Neural progenitor cell (in vitro differentiated cells): ENCODE measurements at regions not wholly inside any gene's neighbourhood (a gene's known extent, or its start where the extent isn't known, plus 50 kb on each side); places are given as distances from the start of the nearest gene placed in this dataset.

Experiments
- DNase-seq: peaks from one replicate; pipeline ENCODE4 v3.0.0-alpha.2; 2016; ENCODE audit warnings: low spot score
- H2AFZ ChIP-seq: fragments of 200-600 bp; sonication (generic); replicated peaks from 2 replicates; pipeline ENCODE4 v1.6.1; 2016; ENCODE audit warnings: antibody characterized with exemption
- H3F3A ChIP-seq: fragments of 200-600 bp; sonication (generic); 2 replicates; pipeline ENCODE4 v1.6.1; 2016; ENCODE audit warnings: antibody characterized with exemption, low read depth
- H3K27ac ChIP-seq: fragments of 200-600 bp; sonication (generic); 2 replicates; pipeline ENCODE4 v1.5.1; 2016; ENCODE audit warnings: mild to moderate bottlenecking
- H3K27me3 ChIP-seq: fragments of 200-600 bp; sonication (generic); 2 replicates; pipeline ENCODE4 v1.6.1; 2016; ENCODE audit warnings: mild to moderate bottlenecking, moderate library complexity
- H3K36me3 ChIP-seq: fragments of 200-600 bp; sonication (generic); 2 replicates; pipeline ENCODE4 v1.5.1; 2016
- H3K4me1 ChIP-seq: fragments of 200-600 bp; sonication (generic); 2 replicates; pipeline ENCODE4 v1.6.1; 2016; ENCODE audit warnings: mixed run types
- H3K4me2 ChIP-seq: fragments of 200-600 bp; sonication (generic); 2 replicates; pipeline ENCODE4 v1.6.1; 2016
- H3K4me3 ChIP-seq: fragments of 200-600 bp; sonication (generic); 2 replicates; pipeline ENCODE4 v1.5.1; 2016
- H3K79me2 ChIP-seq: fragments of 200-600 bp; sonication (generic); 2 replicates; pipeline ENCODE4 v1.6.1; 2016; ENCODE audit warnings: low read depth
- H3K9ac ChIP-seq: fragments of 200-600 bp; sonication (generic); 2 replicates; pipeline ENCODE4 v1.6.1; 2016
- H3K9me3 ChIP-seq: fragments of 200-600 bp; sonication (generic); 2 replicates; pipeline ENCODE4 v1.5.1; 2016; ENCODE audit warnings: low read depth
- H4K20me1 ChIP-seq: fragments of 200-600 bp; sonication (generic); 2 replicates; pipeline ENCODE4 v1.6.1; 2016; ENCODE audit warnings: low read depth
- H3K27ac Mint-ChIP-seq: 3 replicates; pipeline ENCODE4 v1.8.0; 2021; ENCODE audit warnings: mixed read lengths
- H3K27me3 Mint-ChIP-seq: 2 replicates; pipeline ENCODE4 v1.8.0; 2022; ENCODE audit warnings: low read depth, mild to moderate bottlenecking, inconsistent platforms, moderate library complexity, mixed read lengths; ENCODE audit not compliant: insufficient read depth
- H3K36me3 Mint-ChIP-seq: 3 replicates; pipeline ENCODE4 v1.8.0; 2021; ENCODE audit warnings: mixed read lengths
- H3K4me1 Mint-ChIP-seq: 3 replicates; pipeline ENCODE4 v1.8.0; 2021; ENCODE audit warnings: mixed read lengths
- H3K4me3 Mint-ChIP-seq: 3 replicates; pipeline ENCODE4 v1.8.0; 2021; ENCODE audit warnings: mild to moderate bottlenecking, moderate library complexity, mixed read lengths
- H3K9me3 Mint-ChIP-seq: 3 replicates; pipeline ENCODE4 v1.8.0; 2020; ENCODE audit warnings: mixed read lengths
- CTCF ChIP-seq: fragments of 200-600 bp; sonication (generic); IDR thresholded peaks from 2 replicates; pipeline ENCODE4 v1.5.1; 2017; ENCODE audit warnings: antibody characterized with exemption, mild to moderate bottlenecking
- EZH2 ChIP-seq: fragments of 200-600 bp; sonication (generic); IDR thresholded peaks from 2 replicates; pipeline ENCODE4 v1.6.1; 2017; ENCODE audit warnings: antibody characterized with exemption, mild to moderate bottlenecking, moderate library complexity
- EZH2phosphoT487 ChIP-seq: fragments of 200-600 bp; sonication (generic); IDR thresholded peaks from 2 replicates; pipeline ENCODE4 v1.6.1; 2017; ENCODE audit warnings: antibody characterized with exemption

- H3K27me3 ChIP-seq = no peaks in the 10 kb centered on the region
- H3K36me3 Mint-ChIP-seq = no peaks in the 10 kb centered on the region
- no peaks in the 10 kb centered on the region for H3K9me3 Mint-ChIP-seq
- no peak overlapping the region for H3K27ac ChIP-seq
- no peaks in the 10 kb centered on the region for H3K4me1 Mint-ChIP-seq
- H3K4me1 ChIP-seq = no peaks in the 10 kb centered on the region
- H3K4me2 ChIP-seq = no peak overlapping the region
- no peaks in the 10 kb centered on the region for H3K36me3 ChIP-seq
- H3K27me3 Mint-ChIP-seq = no peaks in the 10 kb centered on the region
- no peak overlapping the region for H3K27ac Mint-ChIP-seq
- no peaks in the 10 kb centered on the region for H4K20me1 ChIP-seq
- no peaks in the 10 kb centered on the region for H3K79me2 ChIP-seq
- H3K4me3 Mint-ChIP-seq = no peak overlapping the region
- no peak overlapping the region for H3K9ac ChIP-seq
- TF ChIP-seq EZH2phosphoT487 (no peak), EZH2 (no peak), CTCF (no peak)
- H3F3A ChIP-seq = no peaks in the 10 kb centered on the region
- no peak overlapping the region for H3K4me3 ChIP-seq
- H2AFZ ChIP-seq = no peak overlapping the region
- H3K9me3 ChIP-seq = no peaks in the 10 kb centered on the region
- no peak for DNase-seq
Measured at GRCh38 chr6:159557031-159557430, 136.0 kb downstream of the SOD2 start.

GRCh38 chr6:159555082-159555875 is 137.8 kb downstream of the SOD2 start:
- Mint-ChIP-seq H3K9me3 (no peaks in the 10 kb centered on the region), H3K36me3 (no peaks in the 10 kb centered on the region), H3K27me3 (no peaks in the 10 kb centered on the region), H3K4me1 (no peaks in the 10 kb centered on the region), H3K27ac (no peak overlapping the region), H3K4me3 (no peak overlapping the region)
- Histone ChIP-seq H3K36me3 (no peaks in the 10 kb centered on the region), H3K9ac (no peak overlapping the region), H3K79me2 (no peaks in the 10 kb centered on the region), H3K4me2 (no peak overlapping the region), H2AFZ (peak overlapping the region; percentile 59), H4K20me1 (no peaks in the 10 kb centered on the region), H3K27ac (no peak overlapping the region), H3F3A (no peaks in the 10 kb centered on the region), H3K9me3 (no peaks in the 10 kb centered on the region), H3K4me3 (no peak overlapping the region), H3K4me1 (no peaks in the 10 kb centered on the region), H3K27me3 (no peaks in the 10 kb centered on the region)
- TF ChIP-seq EZH2phosphoT487 = no peak
- no peak for TF ChIP-seq CTCF
- no peak for TF ChIP-seq EZH2
- DNase-seq = no peak

- no peak for DNase-seq
- no peaks in the 10 kb centered on the region for H3K4me1 Mint-ChIP-seq
Measured at GRCh38 chr6:159541296-159541695, 151.7 kb downstream of the SOD2 start.

More at GRCh38 chr6:159541296-159541695, 151.7 kb downstream of the SOD2 start:
- TF ChIP-seq EZH2 (no peak), EZH2phosphoT487 (no peak), CTCF (no peak)
- H3K27me3 Mint-ChIP-seq = no peaks in the 10 kb centered on the region
- no peaks in the 10 kb centered on the region for H3K36me3 Mint-ChIP-seq
- no peak overlapping the region for H3K9ac ChIP-seq
- H3K4me3 ChIP-seq = no peak overlapping the region
- no peaks in the 10 kb centered on the region for H4K20me1 ChIP-seq
- no peaks in the 10 kb centered on the region for H3K9me3 ChIP-seq
- H3K27me3 ChIP-seq = peaks cover 7% of the 10 kb centered on the region
- H3K36me3 ChIP-seq = no peaks in the 10 kb centered on the region
- H3K27ac ChIP-seq = no peak overlapping the region
- H3F3A ChIP-seq = no peaks in the 10 kb centered on the region
- no peak overlapping the region for H3K4me2 ChIP-seq
- H3K9me3 Mint-ChIP-seq = no peaks in the 10 kb centered on the region
- H2AFZ ChIP-seq = no peak overlapping the region
- no peaks in the 10 kb centered on the region for H3K4me1 ChIP-seq
- no peak overlapping the region for H3K27ac Mint-ChIP-seq
- no peaks in the 10 kb centered on the region for H3K79me2 ChIP-seq
- no peak overlapping the region for H3K4me3 Mint-ChIP-seq
